Mesendoderm (in vitro differentiated cells): ENCODE measurements at regions not wholly inside any gene's neighbourhood (a gene's known extent, or its start where the extent isn't known, plus 50 kb on each side); places are given as distances from the start of the nearest gene placed in this dataset. TPM values are rescaled to one million over a fixed set of nuclear protein-coding genes. Genes with fewer than 3 reads are reported as not detected.

ENCODE experiments used
- DNase-seq: peaks from one replicate; pipeline ENCODE4 v3.0.0; 2013
- H2AK5ac ChIP-seq: 2 replicates; pipeline ENCODE4 v1.6.1; 2013; ENCODE audit warnings: low read length, inconsistent platforms
- H2BK120ac ChIP-seq: 2 replicates; pipeline ENCODE4 v1.6.1; 2013; ENCODE audit warnings: low read depth, mild to moderate bottlenecking, low read length, moderate library complexity, mixed read lengths
- H2BK15ac ChIP-seq: replicated peaks from 2 replicates; pipeline ENCODE4 v1.6.1; 2013; ENCODE audit warnings: low read depth, mild to moderate bottlenecking, moderate library complexity
- H2BK5ac ChIP-seq: 2 replicates; pipeline ENCODE4 v1.6.1; 2013; ENCODE audit warnings: low read length, inconsistent platforms
- H3K18ac ChIP-seq: 2 replicates; pipeline ENCODE4 v1.6.1; 2013; ENCODE audit warnings: mild to moderate bottlenecking, low read length, mixed read lengths
- H3K23ac ChIP-seq: one replicate; pipeline ENCODE4 v1.6.1; 2013; ENCODE audit warnings: low read length
- H3K27ac ChIP-seq: 2 replicates; pipeline ENCODE4 v1.5.1; 2013; ENCODE audit warnings: low read depth, mild to moderate bottlenecking, inconsistent platforms, low read length, moderate library complexity
- H3K27me3 ChIP-seq: 2 replicates; pipeline ENCODE4 v1.6.1; 2013; ENCODE audit warnings: low read length, control low read depth, mild to moderate bottlenecking, inconsistent platforms; ENCODE audit not compliant: insufficient read depth, poor library complexity
- H3K36me3 ChIP-seq: 2 replicates; pipeline ENCODE4 v1.6.1; 2013; ENCODE audit warnings: low read length, inconsistent platforms; ENCODE audit not compliant: control insufficient read depth, insufficient read depth
- H3K4ac ChIP-seq: one replicate; pipeline ENCODE4 v1.6.1; 2013; ENCODE audit warnings: low read depth, mild to moderate bottlenecking, low read length, moderate library complexity
- H3K4me1 ChIP-seq: 2 replicates; pipeline ENCODE4 v1.6.1; 2013; ENCODE audit warnings: low read depth, low read length, inconsistent platforms; ENCODE audit not compliant: control insufficient read depth
- H3K4me2 ChIP-seq: 2 replicates; pipeline ENCODE4 v1.6.1; 2013; ENCODE audit warnings: low read length
- H3K4me3 ChIP-seq: 2 replicates; pipeline ENCODE4 v1.5.1; 2013; ENCODE audit warnings: mild to moderate bottlenecking, low read length
- H3K56ac ChIP-seq: one replicate; pipeline ENCODE4 v1.6.1; 2013; ENCODE audit warnings: low read length
- H3K79me1 ChIP-seq: 2 replicates; pipeline ENCODE4 v1.6.1; 2013; ENCODE audit warnings: low read length, inconsistent platforms
- H3K79me2 ChIP-seq: 2 replicates; pipeline ENCODE4 v1.6.1; 2013; ENCODE audit warnings: mild to moderate bottlenecking, low read length; ENCODE audit not compliant: control insufficient read depth, insufficient read depth
- H3K9ac ChIP-seq: 2 replicates; pipeline ENCODE4 v1.6.1; 2013; ENCODE audit warnings: low read length, inconsistent platforms
- H4K5ac ChIP-seq: one replicate; pipeline ENCODE4 v1.6.1; 2013; ENCODE audit warnings: low read length
- H4K8ac ChIP-seq: one replicate; pipeline ENCODE4 v1.6.1; 2013; ENCODE audit warnings: low read depth, mild to moderate bottlenecking, control low read depth, low read length, moderate library complexity
- WGBS: extraction: QIAGEN DNeasy Blood & Tissue Kit; methylation state at CpG from one replicate; pipeline ENCODE4 v1.1.7; 2013; ENCODE audit warnings: low lambda C conversion rate, missing lambda C conversion rate; ENCODE audit not compliant: insufficient coverage; ENCODE audit errors: extremely low coverage; 5-methylcytosine and 5-hydroxymethylcytosine counted together
- small RNA-seq: library from polyadenylated mRNA; stranded (forward); fragments of <200 nt; extraction: miRNeasy Mini kit (QIAGEN cat#:217004); gene quantifications from one replicate; pipeline ENCODE3, GENCODE V24; 2013; ENCODE audit not compliant: insufficient read depth

DNA sequence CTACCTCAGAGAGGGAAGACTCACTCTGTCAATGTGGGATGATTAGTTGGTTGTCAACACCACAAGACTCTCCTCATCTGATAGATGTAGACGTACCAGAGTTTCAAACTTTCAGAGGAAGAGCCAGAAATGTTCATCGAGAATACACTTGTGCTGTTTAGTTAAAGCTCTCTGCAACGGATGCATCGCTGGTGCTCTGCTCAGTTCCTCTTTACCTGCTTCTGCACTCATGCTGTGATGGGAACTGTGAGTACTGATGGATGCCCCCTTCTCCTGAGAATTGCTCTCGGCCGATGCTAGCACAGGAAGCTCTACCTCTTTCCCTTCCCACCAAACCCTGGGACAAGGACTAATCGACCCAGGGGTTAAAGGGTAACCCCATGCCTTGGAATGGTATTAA, 51.8 kb upstream of the CCDC54 start:
- Histone ChIP-seq H3K9ac (no peak overlapping the region), H2BK5ac (no peak overlapping the region), H3K27me3 (no peaks in the 10 kb centered on the region), H3K4me3 (no peak overlapping the region), H3K23ac (no peak overlapping the region), H3K36me3 (no peaks in the 10 kb centered on the region), H2AK5ac (no peak overlapping the region), H2BK120ac (no peak overlapping the region), H3K4me2 (no peak overlapping the region), H3K27ac (no peak overlapping the region), H3K4me1 (no peaks in the 10 kb centered on the region), H2BK15ac (no peak overlapping the region), H3K79me1 (no peaks in the 10 kb centered on the region), H4K8ac (no peak overlapping the region), H3K18ac (no peak overlapping the region), H3K56ac (no peak overlapping the region), H3K4ac (no peak overlapping the region), H4K5ac (no peak overlapping the region), H3K79me2 (no peaks in the 10 kb centered on the region)
- WGBS, result no CpG with 5 or more reads among the region's 7 CpGs
- no peak for DNase-seq

Small RNA genes lying in the stretch of these regions (small RNA-seq; reads per million reads assigned to genes)
- not detected for gene MTCO1P35
- not detected for gene MTND6P6
- not detected for gene RF00019
- not detected for gene RNU6-1308P
